ENCODE measurements at regions not wholly inside any gene's neighbourhood (a gene's known extent, or its start where the extent isn't known, plus 50 kb on each side); places are given as distances from the start of the nearest gene placed in this dataset.
A peak's percentile ranks its signal among the peaks of the same experiment; 100 is the strongest.

DNA sequence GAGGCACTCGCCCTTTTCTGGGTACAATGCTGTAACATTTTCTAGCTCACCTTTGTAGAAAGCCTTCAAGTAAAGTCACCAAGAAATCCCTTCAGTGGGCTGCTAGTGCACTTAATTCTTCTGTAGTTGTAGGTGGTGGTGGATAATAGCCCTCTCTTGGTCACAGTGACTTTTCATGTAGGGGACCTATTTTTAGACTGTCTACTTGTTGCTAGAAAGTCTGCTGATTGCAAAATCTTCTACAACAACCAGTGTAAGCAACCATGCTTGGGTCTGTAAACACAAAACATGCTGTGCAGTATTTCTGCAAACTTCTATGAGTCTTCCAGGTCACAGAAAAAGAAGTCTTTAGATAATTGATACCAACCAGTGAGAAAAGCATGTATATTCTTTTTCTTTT, 55.6 kb downstream of the PBDC1 start:
- ATAC-seq: no peak

DNA sequence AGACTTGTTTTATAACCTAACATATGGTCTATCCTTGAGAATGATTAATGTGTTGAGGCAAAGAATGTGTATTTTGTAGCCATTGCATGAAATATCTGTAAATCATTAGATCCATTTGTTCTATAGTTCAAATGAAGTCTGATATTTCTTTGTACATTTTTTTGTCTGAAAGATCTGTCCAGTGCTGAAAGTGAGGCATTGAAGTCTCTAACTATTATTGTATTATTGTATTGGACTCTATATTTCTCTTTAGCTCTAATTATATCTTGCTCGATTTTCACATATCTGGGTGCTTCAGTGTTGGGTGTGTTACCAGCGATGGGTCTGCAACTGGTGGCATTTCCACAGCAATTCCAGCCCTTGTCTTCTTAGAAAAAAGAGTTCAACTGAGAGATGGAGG, 76.0 kb downstream of the PBDC1 start:
- no peak for ATAC-seq

DNA sequence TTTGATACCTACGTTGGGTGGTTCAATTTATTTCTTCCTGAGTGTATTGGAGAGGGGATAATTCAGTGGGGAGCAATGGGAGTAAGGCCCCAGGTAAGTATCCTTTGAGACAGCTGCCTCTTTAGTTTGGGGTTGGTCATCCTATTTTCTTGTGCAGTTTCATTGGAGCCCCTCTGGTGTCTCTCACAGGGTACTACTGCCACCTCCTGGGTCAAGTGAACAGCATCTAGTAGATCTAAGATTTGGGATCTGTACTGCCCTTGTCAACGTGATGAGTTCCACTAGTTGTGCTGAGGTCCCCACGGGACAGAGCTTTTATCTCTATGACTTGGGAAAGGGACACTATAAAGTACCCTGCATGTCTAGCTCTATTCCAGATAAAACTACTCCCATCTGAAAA, 80.6 kb downstream of the PBDC1 start:
- ATAC-seq: peak; percentile 42

DNA sequence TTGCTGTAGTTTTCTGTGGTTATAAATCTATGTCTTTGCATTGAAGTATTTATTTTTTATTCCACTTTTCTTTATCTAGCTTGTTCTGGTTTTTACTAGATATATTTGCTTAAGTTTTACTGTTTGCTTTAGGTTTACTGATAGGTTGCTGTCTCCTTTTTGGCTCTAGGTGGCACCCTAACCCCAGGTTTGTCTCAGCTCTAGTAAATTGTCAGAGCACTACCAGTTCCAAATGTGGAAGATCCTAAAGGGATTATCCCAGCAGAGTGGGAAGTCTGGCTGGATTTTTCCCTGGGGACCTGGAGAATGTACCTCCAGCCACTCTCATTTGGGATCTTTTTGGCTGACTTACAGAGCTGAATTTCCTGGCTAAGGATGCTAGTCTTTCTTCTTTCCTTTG, 106.1 kb downstream of the PBDC1 start:
- peak; percentile 49 for ATAC-seq

All from esophagus mucosa (tissue), 1 donor.